Testis (tissue), 2 donors: ENCODE measurements at regions not wholly inside any gene's neighbourhood (a gene's known extent, or its start where the extent isn't known, plus 50 kb on each side); places are given as distances from the start of the nearest gene placed in this dataset.
"Not testable (repeated sequence)": the region's sequence is repeated elsewhere in the genome, so short reads cannot be mapped to it uniquely, and the experiment has no call there.

Experiments
- CTCF ChIP-seq, 3 experiments: fragments of 450-650 bp in 2 of 3; fragments of 200-600 bp in 1 of 3; sonication (generic) in 1 of 3; IDR thresholded peaks; one replicate each; pipeline ENCODE4 v1.5.1; 2016 to 2019; ENCODE audit warnings: antibody characterized with exemption in 3 of 3, mild to moderate bottlenecking in 2 of 3, moderate library complexity in 1 of 3
- POLR2A ChIP-seq: fragments of 450-650 bp; IDR thresholded peaks from one replicate; pipeline ENCODE4 v1.6.1; 2017; ENCODE audit warnings: antibody characterized with exemption, mild to moderate bottlenecking, moderate library complexity

GRCh38 chr6:26720663-26721218 is 61.2 kb upstream of the ZNF322 start:
- not testable (repeated sequence) for TF ChIP-seq CTCF (IDR thresholded peaks at IDR 0.05); POLR2A
